ENCODE measurements at regions not wholly inside any gene's neighbourhood (a gene's known extent, or its start where the extent isn't known, plus 50 kb on each side); places are given as distances from the start of the nearest gene placed in this dataset.

- TF ChIP-seq CTCF (conservative IDR thresholded peaks at IDR 0.05; ENCODE audit: low read depth, low read length) = no peak
- no peak for TF ChIP-seq EZH2 (IDR thresholded peaks at IDR 0.05; ENCODE audit: borderline replicate concordance, low read depth, low read length, poor library complexity, severe bottlenecking)
These were observed 593.0 kb upstream of the ID2 start for GRCh38 chr2:8088810-8089209.
